IMR-90 (cell line): ENCODE measurements at regions not wholly inside any gene's neighbourhood (a gene's known extent, or its start where the extent isn't known, plus 50 kb on each side); places are given as distances from the start of the nearest gene placed in this dataset.

Source experiments
- ATAC-seq: fragments of 200-7000 bp; cut with Tn5 transposase; 2 replicates; pipeline ENCODE4 v1.9.1; 2020; ENCODE audit warnings: low read depth, mild to moderate bottlenecking, moderate library complexity
- BruUV-seq: library from RNA; stranded (reverse); fragments of 400-500 nt; replicated peaks from 2 replicates; lab custom pipeline; 2021; lab: Mats Ljungman, UMichigan
- CTCF ChIA-PET: fragments of 300-600 bp; formaldehyde crosslinking; extraction: SDS; loops from one replicate; lab custom pipeline; 2021; ENCODE audit warnings: antibody characterized with exemption; lab: Yijun Ruan, JAX
- POLR2A ChIA-PET: fragments of 300-600 bp; sonication (Branson Sonifier 250); formaldehyde crosslinking; loops from one replicate; lab custom pipeline; 2022; ENCODE audit warnings: antibody characterized with exemption; ENCODE audit not compliant: unreplicated experiment; lab: Charles Lee
- DNase-seq: peaks from one replicate; pipeline ENCODE4 v3.0.0; 2013
- H2AFZ ChIP-seq: replicated peaks from 2 replicates; pipeline ENCODE3; 2013; ENCODE audit warnings: low read length, mild to moderate bottlenecking; ENCODE audit not compliant: poor library complexity
- H2AK5ac ChIP-seq: 2 replicates; pipeline ENCODE4 v1.6.1; 2013; ENCODE audit warnings: low read depth, low read length, inconsistent platforms
- H2AK9ac ChIP-seq: replicated peaks from 2 replicates; pipeline ENCODE3; 2013; ENCODE audit warnings: mild to moderate bottlenecking, low read depth, low read length, moderate library complexity; ENCODE audit not compliant: poor library complexity
- H2BK120ac ChIP-seq: 2 replicates; pipeline ENCODE4 v1.6.1; 2013; ENCODE audit warnings: low read depth, low read length, inconsistent platforms
- H2BK15ac ChIP-seq: 3 replicates; pipeline ENCODE4 v1.6.1; 2013; ENCODE audit warnings: low read depth, low read length, inconsistent platforms
- H2BK20ac ChIP-seq: 2 replicates; pipeline ENCODE4 v1.6.1; 2013; ENCODE audit warnings: low read depth, mild to moderate bottlenecking, inconsistent platforms, low read length, moderate library complexity
- H2BK5ac ChIP-seq: 2 replicates; pipeline ENCODE4 v1.6.1; 2013; ENCODE audit warnings: mild to moderate bottlenecking, low read depth, low read length, inconsistent platforms; ENCODE audit not compliant: poor library complexity, severe bottlenecking
- H3K14ac ChIP-seq: replicated peaks from 2 replicates; pipeline ENCODE4 v1.6.1; 2013; ENCODE audit warnings: low read depth, low read length, inconsistent platforms
- H3K18ac ChIP-seq: 2 replicates; pipeline ENCODE4 v1.6.1; 2013; ENCODE audit warnings: low read depth, low read length, control low read depth
- H3K23ac ChIP-seq: 2 replicates; pipeline ENCODE4 v1.6.1; 2013; ENCODE audit warnings: low read depth, low read length, inconsistent platforms
- H3K27ac ChIP-seq: 2 replicates; pipeline ENCODE4 v1.5.1; 2013; ENCODE audit warnings: mild to moderate bottlenecking, control low read depth, low read length; ENCODE audit not compliant: insufficient read depth
- H3K27me3 ChIP-seq: 2 replicates; pipeline ENCODE4 v1.6.1; 2013; ENCODE audit warnings: low read length; ENCODE audit not compliant: control insufficient read depth, insufficient read depth
- H3K36me3 ChIP-seq: 2 replicates; pipeline ENCODE4 v1.6.1; 2013; ENCODE audit warnings: low read length, mixed read lengths; ENCODE audit not compliant: control insufficient read depth, insufficient read depth
- H3K4ac ChIP-seq: 2 replicates; pipeline ENCODE4 v1.6.1; 2013; ENCODE audit warnings: low read depth, low read length, inconsistent platforms
- H3K4me1 ChIP-seq: 2 replicates; pipeline ENCODE4 v1.6.1; 2013; ENCODE audit warnings: low read length, mixed read lengths; ENCODE audit not compliant: control insufficient read depth, insufficient read depth
- H3K4me2 ChIP-seq: 2 replicates; pipeline ENCODE4 v1.6.1; 2013; ENCODE audit warnings: low read depth, mild to moderate bottlenecking, control low read depth, low read length, moderate library complexity
- H3K4me3 ChIP-seq: 2 replicates; pipeline ENCODE4 v1.5.1; 2013; ENCODE audit warnings: low read depth, mild to moderate bottlenecking, control low read depth, low read length, moderate library complexity; ENCODE audit not compliant: insufficient read depth
- H3K56ac ChIP-seq: 2 replicates; pipeline ENCODE4 v1.6.1; 2013; ENCODE audit warnings: low read length, inconsistent platforms; ENCODE audit not compliant: insufficient read depth; ENCODE audit errors: extremely low read depth
- H3K79me1 ChIP-seq, 2 experiments: 2 replicates each; pipeline ENCODE4 v1.6.1; 2013; ENCODE audit warnings: low read length in 2 of 2, inconsistent platforms in 1 of 2, low read depth in 1 of 2
- H3K9ac ChIP-seq: 2 replicates; pipeline ENCODE4 v1.6.1; 2013; ENCODE audit warnings: low read depth, low read length, control low read depth
- H3K9me1 ChIP-seq: 2 replicates; pipeline ENCODE4 v1.6.1; 2013; ENCODE audit warnings: low read length, inconsistent platforms; ENCODE audit not compliant: insufficient read depth
- H3K9me3 ChIP-seq: 2 replicates; pipeline ENCODE4 v1.6.1; 2013; ENCODE audit warnings: low read length; ENCODE audit not compliant: control insufficient read depth, insufficient read depth
- H4K20me1 ChIP-seq: 2 replicates; pipeline ENCODE4 v1.6.1; 2013; ENCODE audit warnings: low read length, inconsistent platforms; ENCODE audit not compliant: insufficient read depth
- H4K5ac ChIP-seq: 2 replicates; pipeline ENCODE4 v1.6.1; 2013; ENCODE audit warnings: mild to moderate bottlenecking, low read depth, low read length, control low read depth
- H4K8ac ChIP-seq, 2 experiments: 2 replicates each; pipeline ENCODE4 v1.6.1; 2013; ENCODE audit warnings: low read depth in 2 of 2, low read length in 2 of 2, control low read depth in 1 of 2, inconsistent platforms in 1 of 2
- H4K91ac ChIP-seq: 2 replicates; pipeline ENCODE4 v1.6.1; 2013; ENCODE audit warnings: low read depth, low read length, inconsistent platforms; ENCODE audit not compliant: insufficient read depth
- BHLHE40 ChIP-seq: fragments of 150-350 bp; IDR thresholded peaks from 2 replicates; pipeline ENCODE4 v1.6.1; 2016; ENCODE audit warnings: mild to moderate bottlenecking, low read depth, low read length
- CEBPB ChIP-seq: IDR thresholded peaks from 2 replicates; pipeline ENCODE4 v1.6.1; 2012; ENCODE audit warnings: low read depth, low read length, improper control_type of control experiment
- CHD1 ChIP-seq: IDR thresholded peaks from 2 replicates; pipeline ENCODE4 v1.6.1; 2012; ENCODE audit warnings: low read depth, low read length, improper control_type of control experiment
- FOS ChIP-seq: fragments of 150-350 bp; IDR thresholded peaks from 2 replicates; pipeline ENCODE4 v1.6.1; 2016; ENCODE audit warnings: low read depth, low read length
- MAZ ChIP-seq: IDR thresholded peaks from 2 replicates; pipeline ENCODE4 v1.6.1; 2012; ENCODE audit warnings: low read depth, mild to moderate bottlenecking, low read length, improper control_type of control experiment, moderate library complexity, borderline replicate concordance
- POLR2A ChIP-seq: IDR thresholded peaks from 2 replicates; pipeline ENCODE4 v1.6.1; 2012; ENCODE audit warnings: mild to moderate bottlenecking, low read depth, low read length
- RAD21 ChIP-seq: IDR thresholded peaks from 2 replicates; pipeline ENCODE4 v1.6.1; 2012; ENCODE audit warnings: low read length, improper control_type of control experiment
- RCOR1 ChIP-seq: IDR thresholded peaks from 2 replicates; pipeline ENCODE4 v1.6.1; 2012; ENCODE audit warnings: mild to moderate bottlenecking, low read length, improper control_type of control experiment; ENCODE audit not compliant: insufficient replicate concordance
- RFX5 ChIP-seq: IDR thresholded peaks from 2 replicates; pipeline ENCODE4 v1.8.0; 2012; ENCODE audit warnings: low read depth, mild to moderate bottlenecking, low read length, moderate library complexity
- SMC3 ChIP-seq: fragments of 150-350 bp; IDR thresholded peaks from 2 replicates; pipeline ENCODE4 v1.6.1; 2016; ENCODE audit warnings: low read depth, mild to moderate bottlenecking, antibody characterized with exemption, low read length, moderate library complexity
- WGBS, 2 experiments: methylation state at CpG; one replicate each; pipeline versions ENCODE4 v1.1.5 to v1.1.7; 2013; ENCODE audit warnings: missing lambda C conversion rate in 2 of 2; ENCODE audit not compliant: insufficient read length in 1 of 2; ENCODE audit errors: extremely low coverage in 2 of 2; 5-methylcytosine and 5-hydroxymethylcytosine counted together
- dilution Hi-C: fragments of 300-500 bp; cut with HindIII; formaldehyde crosslinking; loops from one replicate; pipeline ENCODE4 v1.14.3; 2018; ENCODE audit warnings: low sequenced_read_pairs; ENCODE audit not compliant: unreplicated experiment
- in situ Hi-C: fragments of 300-500 bp; cut with MboI; formaldehyde crosslinking; loops from 3 replicates; pipeline ENCODE4 v1.14.3; 2019; ENCODE audit warnings: low sequenced_read_pairs, inconsistent platforms, mixed read lengths
- intact Hi-C: fragments of 100-400 bp; cut with micrococcal nuclease; formaldehyde crosslinking; loops from 2 replicates; pipeline ENCODE4 v1.10.0; 2022
- TF ChIP-seq, protein P1 (sequence below): conservative IDR thresholded peaks from 2 replicates; pipeline ENCODE4 v1.5.1; 2012; ENCODE audit warnings: mild to moderate bottlenecking, low read depth, low read length, improper control_type of control experiment

GRCh38 chr2:5394223-5394622, 298.0 kb upstream of the SOX11 start:
- Histone ChIP-seq H3K79me1 (no peaks in the 10 kb centered on the region), H3K36me3 (no peaks in the 10 kb centered on the region), H3K23ac (no peak overlapping the region), H4K20me1 (no peaks in the 10 kb centered on the region), H4K91ac (no peak overlapping the region), H2AK5ac (no peak overlapping the region), H3K27ac (no peak overlapping the region), H3K4me2 (no peak overlapping the region), H3K27me3 (no peaks in the 10 kb centered on the region), H3K9me1 (no peaks in the 10 kb centered on the region), H2BK20ac (no peak overlapping the region), H2BK5ac (no peak overlapping the region), H2BK120ac (no peak overlapping the region), H3K4me3 (no peak overlapping the region), H3K9ac (no peak overlapping the region), H3K4me1 (no peaks in the 10 kb centered on the region), H3K9me3 (peaks cover 14% of the 10 kb centered on the region), H3K18ac (no peak overlapping the region), H4K5ac (no peak overlapping the region), H3K4ac (no peak overlapping the region), H3K14ac (no peak overlapping the region), H2AK9ac (no peak overlapping the region), H3K56ac (no peak overlapping the region), H4K8ac (no peak overlapping the region), H2AFZ (no peak overlapping the region), H2BK15ac (no peak overlapping the region)
- POLR2A ChIA-PET = no interaction called here
- no TSS peak for BruUV-seq
- dilution Hi-C loops = no loop called here
- in situ Hi-C loops = no loop called here
- intact Hi-C loops = no loop called here
- CTCF ChIA-PET = no interaction called here
- ATAC-seq = no peak
- no peak for DNase-seq
- no CpG with 5 or more reads among the region's 5 CpGs for WGBS, 2 experiments
- TF ChIP-seq CEBPB = no peak
- no peak for TF ChIP-seq POLR2A
- TF ChIP-seq MAZ = no peak
- no peak for TF ChIP-seq CHD1
- no peak for TF ChIP-seq RFX5
- no peak for TF ChIP-seq BHLHE40
- TF ChIP-seq, protein P1, sequence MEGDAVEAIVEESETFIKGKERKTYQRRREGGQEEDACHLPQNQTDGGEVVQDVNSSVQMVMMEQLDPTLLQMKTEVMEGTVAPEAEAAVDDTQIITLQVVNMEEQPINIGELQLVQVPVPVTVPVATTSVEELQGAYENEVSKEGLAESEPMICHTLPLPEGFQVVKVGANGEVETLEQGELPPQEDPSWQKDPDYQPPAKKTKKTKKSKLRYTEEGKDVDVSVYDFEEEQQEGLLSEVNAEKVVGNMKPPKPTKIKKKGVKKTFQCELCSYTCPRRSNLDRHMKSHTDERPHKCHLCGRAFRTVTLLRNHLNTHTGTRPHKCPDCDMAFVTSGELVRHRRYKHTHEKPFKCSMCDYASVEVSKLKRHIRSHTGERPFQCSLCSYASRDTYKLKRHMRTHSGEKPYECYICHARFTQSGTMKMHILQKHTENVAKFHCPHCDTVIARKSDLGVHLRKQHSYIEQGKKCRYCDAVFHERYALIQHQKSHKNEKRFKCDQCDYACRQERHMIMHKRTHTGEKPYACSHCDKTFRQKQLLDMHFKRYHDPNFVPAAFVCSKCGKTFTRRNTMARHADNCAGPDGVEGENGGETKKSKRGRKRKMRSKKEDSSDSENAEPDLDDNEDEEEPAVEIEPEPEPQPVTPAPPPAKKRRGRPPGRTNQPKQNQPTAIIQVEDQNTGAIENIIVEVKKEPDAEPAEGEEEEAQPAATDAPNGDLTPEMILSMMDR = no peak
- TF ChIP-seq SMC3 = no peak
- TF ChIP-seq RAD21 = no peak
- TF ChIP-seq RCOR1 = no peak
- TF ChIP-seq FOS = no peak
